ENCODE measurements at regions not wholly inside any gene's neighbourhood (a gene's known extent, or its start where the extent isn't known, plus 50 kb on each side); places are given as distances from the start of the nearest gene placed in this dataset.
"Not testable (repeated sequence)": the region's sequence is repeated elsewhere in the genome, so short reads cannot be mapped to it uniquely, and the experiment has no call there.

DNA sequence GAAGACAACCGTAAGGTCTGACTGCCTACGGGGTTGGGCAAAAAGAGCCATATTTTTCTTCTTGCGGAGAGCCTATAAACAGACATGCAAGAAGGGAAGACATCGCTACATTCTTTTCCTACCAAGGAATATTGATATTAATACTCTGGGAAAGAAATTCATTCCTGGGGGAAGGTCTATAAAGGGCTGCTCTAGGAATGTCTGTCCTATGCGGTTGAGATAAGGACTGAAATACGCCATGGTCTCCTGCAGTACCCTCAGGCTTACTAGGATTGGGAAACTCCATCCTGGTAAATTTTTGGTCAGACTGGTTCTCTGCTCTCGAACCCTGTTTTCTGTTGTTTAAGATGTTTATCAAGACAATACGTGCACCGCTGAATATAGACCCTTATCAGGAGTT is 190.8 kb upstream of the KIT start:
- TF ChIP-seq, protein P1, sequence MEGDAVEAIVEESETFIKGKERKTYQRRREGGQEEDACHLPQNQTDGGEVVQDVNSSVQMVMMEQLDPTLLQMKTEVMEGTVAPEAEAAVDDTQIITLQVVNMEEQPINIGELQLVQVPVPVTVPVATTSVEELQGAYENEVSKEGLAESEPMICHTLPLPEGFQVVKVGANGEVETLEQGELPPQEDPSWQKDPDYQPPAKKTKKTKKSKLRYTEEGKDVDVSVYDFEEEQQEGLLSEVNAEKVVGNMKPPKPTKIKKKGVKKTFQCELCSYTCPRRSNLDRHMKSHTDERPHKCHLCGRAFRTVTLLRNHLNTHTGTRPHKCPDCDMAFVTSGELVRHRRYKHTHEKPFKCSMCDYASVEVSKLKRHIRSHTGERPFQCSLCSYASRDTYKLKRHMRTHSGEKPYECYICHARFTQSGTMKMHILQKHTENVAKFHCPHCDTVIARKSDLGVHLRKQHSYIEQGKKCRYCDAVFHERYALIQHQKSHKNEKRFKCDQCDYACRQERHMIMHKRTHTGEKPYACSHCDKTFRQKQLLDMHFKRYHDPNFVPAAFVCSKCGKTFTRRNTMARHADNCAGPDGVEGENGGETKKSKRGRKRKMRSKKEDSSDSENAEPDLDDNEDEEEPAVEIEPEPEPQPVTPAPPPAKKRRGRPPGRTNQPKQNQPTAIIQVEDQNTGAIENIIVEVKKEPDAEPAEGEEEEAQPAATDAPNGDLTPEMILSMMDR (IDR thresholded peaks at IDR 0.05; ENCODE audit: extremely low read depth in 1 of 2, insufficient read depth in 1 of 2, low read depth in 1 of 2, low read length in 2 of 2) = not testable (repeated sequence)
- not testable (repeated sequence) for TF ChIP-seq POLR2A (IDR thresholded peaks at IDR 0.05; ENCODE audit: low read depth, low read length)
